ENCODE measurements at regions not wholly inside any gene's neighbourhood (a gene's known extent, or its start where the extent isn't known, plus 50 kb on each side); places are given as distances from the start of the nearest gene placed in this dataset.

GRCh38 chr15:96801576-96802150 lies 471.2 kb downstream of the NR2F2 start:
- Histone ChIP-seq H3K27me3 (peaks cover 0 to 21% of the 10 kb centered on the region in 2 donors), H3K4me1 (no peaks in the 10 kb centered on the region), H3K27ac (no peak overlapping the region), H3K9me3 (no peaks in the 10 kb centered on the region), H3K36me3 (no peaks in the 10 kb centered on the region), H3K4me3 (no peak overlapping the region)
- intact Hi-C loops (cut with DNase I; ENCODE audit: low total_unique reads) = no loop called here
- no peak for DNase-seq (ENCODE audit: low spot score in 2 of 2)
- TF ChIP-seq CTCF (IDR thresholded peaks at IDR 0.05) = no peak
- no peak for TF ChIP-seq POLR2AphosphoS5 (IDR thresholded peaks at IDR 0.05)
- TF ChIP-seq POLR2A (IDR thresholded peaks at IDR 0.05) = no peak

GRCh38 chr15:96802611-96803255 lies 472.2 kb downstream of the NR2F2 start:
- DNase-seq (ENCODE audit: low spot score in 2 of 2) = no peak
- H3K9me3 ChIP-seq = no peaks in the 10 kb centered on the region
- TF ChIP-seq CTCF (IDR thresholded peaks at IDR 0.05) (no peak), POLR2AphosphoS5 (IDR thresholded peaks at IDR 0.05) (no peak), POLR2A (IDR thresholded peaks at IDR 0.05) (no peak)

GRCh38 chr15:96804754-96805153 lies 474.3 kb downstream of the NR2F2 start:
- peaks cover 0 to 18% of the 10 kb centered on the region in 2 donors for H3K27me3 ChIP-seq
- no peak overlapping the region for H3K4me3 ChIP-seq
- no peak overlapping the region for H3K27ac ChIP-seq
- intact Hi-C loops (cut with DNase I; ENCODE audit: low total_unique reads) = no loop called here
- H3K36me3 ChIP-seq = no peaks in the 10 kb centered on the region
- DNase-seq (ENCODE audit: low spot score in 2 of 2) = no peak
- no peak for TF ChIP-seq POLR2A (IDR thresholded peaks at IDR 0.05)
- no peak for TF ChIP-seq POLR2AphosphoS5 (IDR thresholded peaks at IDR 0.05)
- TF ChIP-seq CTCF (IDR thresholded peaks at IDR 0.05) = no peak
- H3K4me1 ChIP-seq = no peaks in the 10 kb centered on the region
- no peaks in the 10 kb centered on the region for H3K9me3 ChIP-seq

More at GRCh38 chr15:96802611-96803255, 472.2 kb downstream of the NR2F2 start:
- no peaks in the 10 kb centered on the region for H3K4me1 ChIP-seq
- no peak overlapping the region for H3K4me3 ChIP-seq
- H3K36me3 ChIP-seq = no peaks in the 10 kb centered on the region
- no peak overlapping the region for H3K27ac ChIP-seq
- H3K27me3 ChIP-seq = peaks cover 0 to 21% of the 10 kb centered on the region in 2 donors
- intact Hi-C loops (cut with DNase I; ENCODE audit: low total_unique reads) = no loop called here

GRCh38 chr15:96807361-96807760 lies 476.9 kb downstream of the NR2F2 start:
- Histone ChIP-seq H3K27ac (no peak overlapping the region), H3K27me3 (no peaks in the 10 kb centered on the region), H3K9me3 (no peaks in the 10 kb centered on the region), H3K4me3 (no peak overlapping the region), H3K36me3 (no peaks in the 10 kb centered on the region), H3K4me1 (no peaks in the 10 kb centered on the region)
- no peak for DNase-seq (ENCODE audit: low spot score in 2 of 2)
- intact Hi-C loops (cut with DNase I; ENCODE audit: low total_unique reads) = no loop called here
- no peak for TF ChIP-seq CTCF (IDR thresholded peaks at IDR 0.05)
- no peak for TF ChIP-seq POLR2A (IDR thresholded peaks at IDR 0.05)
- TF ChIP-seq POLR2AphosphoS5 (IDR thresholded peaks at IDR 0.05) = no peak

- Histone ChIP-seq H3K27me3 (peaks cover 0 to 14% of the 10 kb centered on the region in 2 donors), H3K27ac (no peak overlapping the region), H3K4me1 (no peaks in the 10 kb centered on the region), H3K4me3 (no peak overlapping the region), H3K36me3 (no peaks in the 10 kb centered on the region), H3K9me3 (no peaks in the 10 kb centered on the region)
- intact Hi-C loops (cut with DNase I; ENCODE audit: low total_unique reads) = no loop called here
- DNase-seq (ENCODE audit: low spot score in 2 of 2) = no peak
- TF ChIP-seq POLR2AphosphoS5 (IDR thresholded peaks at IDR 0.05) = no peak
- TF ChIP-seq CTCF (IDR thresholded peaks at IDR 0.05) = no peak
- TF ChIP-seq POLR2A (IDR thresholded peaks at IDR 0.05) = no peak
These were observed 487.4 kb downstream of the NR2F2 start for GRCh38 chr15:96817900-96818299.

Data from breast epithelium (tissue), 4 donors.